GM04504 (cell line): ENCODE measurements at regions not wholly inside any gene's neighbourhood (a gene's known extent, or its start where the extent isn't known, plus 50 kb on each side); places are given as distances from the start of the nearest gene placed in this dataset.

Experiments
- DNase-seq: peaks from one replicate; pipeline ENCODE4 v3.0.0-alpha.2; 2012; ENCODE audit warnings: low read depth

DNA sequence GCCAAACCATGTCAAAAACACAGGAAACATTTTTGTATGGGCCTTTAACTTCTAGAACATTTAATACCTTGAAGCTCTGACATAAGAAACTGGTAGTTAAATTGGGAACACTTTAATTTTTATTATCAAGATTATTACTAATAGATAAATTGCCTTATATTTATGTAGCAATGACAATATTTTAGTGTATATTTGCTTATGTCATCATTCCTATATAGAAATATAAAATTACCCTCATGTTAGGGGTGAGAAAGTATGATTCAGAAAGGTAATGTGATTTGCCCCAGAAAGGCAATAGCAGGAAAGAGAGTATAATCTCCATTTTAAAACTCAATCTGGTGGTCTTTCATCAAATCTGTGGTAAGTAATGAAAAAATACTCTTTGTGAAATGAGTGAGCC, 147.4 kb downstream of the IL15 start:
- DNase-seq = no peak

GRCh38 chr4:141786946-141787345, 150.6 kb downstream of the IL15 start:
- peak; percentile 13 for DNase-seq

GRCh38 chr4:141788169-141788915, 152.0 kb downstream of the IL15 start:
- DNase-seq = no peak

- DNase-seq = no peak
These were observed 153.3 kb downstream of the IL15 start for GRCh38 chr4:141789716-141790115.

GRCh38 chr4:141792164-141792563, 155.8 kb downstream of the IL15 start:
- no peak for DNase-seq

DNA sequence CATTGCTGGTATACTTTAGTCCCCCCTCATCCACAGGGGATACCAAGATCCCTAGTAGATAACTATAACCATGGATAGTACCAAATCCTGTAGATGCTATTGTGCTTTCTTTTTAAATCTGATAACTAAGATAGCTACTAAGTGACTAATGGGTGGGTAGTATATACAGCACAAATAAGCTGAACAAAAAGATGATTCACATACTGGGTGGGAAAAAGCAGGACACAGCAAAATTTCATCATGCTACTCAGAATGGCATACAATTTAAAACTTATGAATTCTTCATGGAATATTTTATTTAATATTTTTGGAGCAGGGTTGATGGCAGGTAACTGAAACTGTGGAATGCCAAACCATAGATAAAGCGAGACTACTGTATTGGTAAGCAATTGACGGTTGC, 161.6 kb downstream of the IL15 start:
- no peak for DNase-seq

DNA sequence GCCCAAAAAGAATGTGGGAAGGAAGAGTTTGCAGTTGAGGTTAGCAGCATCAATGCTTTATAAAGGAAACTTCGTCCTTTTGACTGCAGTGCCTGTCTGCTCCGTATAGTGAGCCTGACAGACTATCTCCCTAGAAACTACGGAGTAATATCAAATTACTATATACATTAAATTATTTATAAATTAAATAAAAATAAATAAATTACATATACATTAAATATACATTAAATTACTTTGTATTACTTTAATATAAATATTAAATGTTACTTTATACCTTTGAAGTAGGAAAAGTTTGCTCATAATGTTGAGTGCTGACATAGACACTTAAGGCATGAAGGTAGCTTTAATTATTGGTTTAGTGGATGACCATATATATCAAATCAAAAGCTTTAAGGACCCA, 165.2 kb downstream of the IL15 start:
- no peak for DNase-seq

GRCh38 chr4:141802333-141802732, 165.9 kb downstream of the IL15 start:
- DNase-seq = peak; percentile 56

DNA sequence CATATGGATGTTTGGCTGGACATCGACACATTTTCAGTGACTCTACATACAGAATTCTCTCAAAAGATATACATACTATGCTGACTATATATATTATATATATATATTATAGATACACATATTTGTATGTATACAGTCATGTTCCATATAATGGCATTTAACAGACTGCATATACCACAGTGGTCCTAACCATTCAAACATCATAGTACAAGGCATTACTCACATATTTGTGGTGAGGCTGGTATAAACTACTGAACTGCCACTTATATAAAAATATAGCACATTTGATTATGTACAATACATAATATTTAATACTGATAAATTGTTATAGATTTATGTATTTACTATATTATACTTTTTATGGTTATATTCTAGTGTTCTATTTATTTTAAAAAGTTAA, 168.5 kb downstream of the IL15 start:
- DNase-seq = no peak

- DNase-seq = no peak
These were observed 170.9 kb downstream of the IL15 start for GRCh38 chr4:141807103-141807891.

- no peak for DNase-seq
These were observed 173.8 kb downstream of the IL15 start for GRCh38 chr4:141810038-141810711.

- no peak for DNase-seq
These were observed 174.5 kb downstream of the IL15 start for GRCh38 chr4:141810712-141811375.

- no peak for DNase-seq
These were observed 175.8 kb downstream of the IL15 start for GRCh38 chr4:141812158-141812557.

DNA sequence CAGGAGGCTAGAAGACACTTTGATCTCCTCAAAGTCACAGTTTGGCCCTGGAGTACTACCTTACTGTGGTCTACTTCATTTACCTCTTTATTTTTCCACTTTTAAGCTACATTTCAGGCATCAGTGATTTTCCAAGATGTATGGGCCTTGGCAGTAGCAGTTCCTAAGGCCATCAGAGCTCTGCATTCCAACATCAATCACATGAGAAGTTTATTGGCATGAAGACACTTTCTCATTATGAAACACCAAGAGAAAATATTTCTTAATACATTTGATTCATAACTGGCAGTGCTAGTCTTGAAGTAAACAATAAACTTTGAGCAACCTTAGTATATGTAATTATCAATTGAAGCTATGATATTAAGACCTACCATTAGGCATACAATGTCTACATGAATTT, 178.1 kb downstream of the IL15 start:
- no peak for DNase-seq

DNA sequence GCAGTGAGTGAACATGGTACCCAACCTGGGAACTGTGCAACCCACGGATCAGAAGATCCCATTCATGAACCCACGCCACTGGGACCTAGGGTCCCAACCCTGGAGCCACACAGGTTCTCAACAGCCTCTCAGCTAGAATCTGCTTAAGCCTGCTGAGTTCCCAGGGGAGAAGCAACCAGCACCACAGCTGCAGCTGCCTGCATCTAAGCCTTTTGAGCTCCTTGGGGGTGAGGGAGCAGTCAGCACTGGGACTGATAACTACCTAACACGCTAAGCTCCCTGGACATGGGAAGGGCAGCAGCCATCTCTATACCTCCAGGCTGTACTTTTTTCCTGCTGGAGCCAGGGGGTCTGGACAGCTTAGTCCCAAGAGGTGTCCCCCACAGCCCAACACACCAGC, 179.3 kb downstream of the IL15 start:
- no peak for DNase-seq

DNA sequence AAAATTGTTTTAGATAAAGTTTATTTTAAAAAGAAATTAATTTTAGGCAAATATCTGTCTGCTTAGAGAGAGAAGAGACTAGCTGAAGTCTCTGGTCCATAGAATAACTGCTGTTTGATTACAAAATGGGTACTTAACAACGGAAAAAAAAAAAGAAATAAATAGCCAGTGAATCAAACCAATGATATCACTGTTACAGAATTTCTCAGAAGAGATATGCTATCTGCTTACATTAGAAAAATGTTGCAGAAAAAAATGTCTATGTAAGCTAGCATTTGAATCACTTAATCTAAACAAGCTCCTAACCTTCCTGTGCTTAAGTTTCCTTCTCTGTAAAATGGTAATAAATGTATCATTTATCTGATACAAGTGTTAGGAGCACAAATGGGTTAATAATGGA, 189.9 kb downstream of the IL15 start:
- no peak for DNase-seq

- DNase-seq = no peak
These were observed 196.8 kb downstream of the IL15 start for GRCh38 chr4:141833209-141833608.

DNA sequence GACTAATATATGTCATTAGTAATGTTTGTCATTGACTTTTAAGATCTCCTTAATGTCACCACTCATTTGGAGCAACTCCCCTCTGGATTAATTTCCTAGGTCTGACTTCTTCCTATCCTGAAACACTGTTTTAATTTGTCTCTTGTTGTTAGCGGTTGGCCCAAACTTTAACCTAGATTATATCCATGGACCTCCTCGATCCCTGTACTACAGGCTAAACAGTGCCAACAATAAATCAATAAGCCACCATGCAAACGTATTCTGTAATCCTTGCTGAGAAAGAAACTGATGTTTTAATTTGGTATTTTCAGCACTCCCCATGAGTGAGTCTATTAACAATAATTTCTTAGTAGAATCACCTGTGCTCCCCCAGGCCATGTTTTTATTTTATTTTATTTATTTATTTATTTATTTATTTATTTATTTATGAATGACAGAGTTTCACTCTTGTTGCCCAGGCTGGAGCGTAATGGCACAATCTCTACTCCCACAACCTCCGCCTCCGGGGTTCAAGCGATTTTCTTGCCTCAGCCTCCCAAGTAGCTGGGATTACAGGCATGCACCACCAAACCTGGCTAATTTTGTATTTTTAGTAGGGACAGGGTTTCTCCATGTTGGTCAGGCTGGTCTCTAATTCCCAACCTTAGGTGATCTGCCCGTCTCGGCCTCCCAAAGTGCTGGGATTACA, 204.1 kb downstream of the IL15 start:
- DNase-seq = no peak

DNA sequence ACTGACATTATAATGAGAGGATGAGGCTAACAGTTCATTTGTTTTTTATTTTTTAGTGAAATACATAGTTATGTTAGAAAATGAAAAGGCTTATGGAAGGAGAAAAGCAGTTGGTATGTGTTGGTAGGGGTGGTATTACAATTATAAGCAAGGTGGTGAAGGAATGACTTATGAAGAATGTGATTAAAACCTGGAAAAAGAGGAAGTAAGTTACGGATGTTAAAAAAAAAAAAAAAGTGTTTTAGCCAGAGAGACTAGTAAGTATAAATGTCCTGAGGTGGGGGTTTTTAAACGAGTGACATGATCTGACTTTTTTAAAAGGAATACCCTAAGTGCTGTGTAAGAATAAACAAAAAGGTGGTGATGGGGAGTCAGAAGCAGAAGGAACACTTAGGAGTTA, 206.8 kb downstream of the IL15 start:
- DNase-seq = no peak

DNA sequence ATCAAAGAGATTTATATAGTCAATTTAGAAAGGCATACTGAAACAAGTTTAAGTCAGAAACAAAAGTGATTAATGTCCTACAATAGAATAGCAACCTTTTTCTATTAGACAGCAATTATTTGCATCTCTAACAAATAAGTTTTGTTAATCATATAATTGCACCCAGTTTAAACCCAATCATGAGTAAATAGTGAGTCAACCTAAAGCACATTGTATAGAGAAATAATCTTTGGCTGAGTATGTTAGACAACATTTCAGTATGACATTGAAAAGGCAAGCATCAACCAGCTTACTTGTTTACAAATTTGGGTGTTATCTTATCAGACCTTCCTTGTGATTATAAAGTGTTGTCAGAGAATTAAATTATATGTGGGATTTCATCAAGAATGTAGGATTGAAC, 209.5 kb downstream of the IL15 start:
- DNase-seq = no peak

DNA sequence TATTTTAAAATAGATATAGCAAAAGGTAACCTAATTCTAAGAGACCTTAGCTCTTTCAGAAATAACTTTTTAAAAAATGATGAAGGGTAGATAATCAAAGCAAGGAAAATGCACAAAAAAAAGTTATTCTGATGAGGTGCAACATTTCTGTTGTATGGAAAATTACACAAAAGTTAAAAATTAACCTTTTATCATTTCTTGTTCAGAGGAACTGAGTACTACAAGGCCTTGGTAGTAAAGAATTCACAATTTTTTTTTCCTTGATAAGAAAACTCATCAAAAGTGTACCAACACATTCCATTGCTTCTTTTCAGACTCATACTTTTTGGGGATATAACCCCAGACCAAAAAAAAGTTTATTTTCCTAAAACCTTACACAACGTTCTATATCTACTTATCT, 213.0 kb downstream of the IL15 start:
- DNase-seq = no peak

DNA sequence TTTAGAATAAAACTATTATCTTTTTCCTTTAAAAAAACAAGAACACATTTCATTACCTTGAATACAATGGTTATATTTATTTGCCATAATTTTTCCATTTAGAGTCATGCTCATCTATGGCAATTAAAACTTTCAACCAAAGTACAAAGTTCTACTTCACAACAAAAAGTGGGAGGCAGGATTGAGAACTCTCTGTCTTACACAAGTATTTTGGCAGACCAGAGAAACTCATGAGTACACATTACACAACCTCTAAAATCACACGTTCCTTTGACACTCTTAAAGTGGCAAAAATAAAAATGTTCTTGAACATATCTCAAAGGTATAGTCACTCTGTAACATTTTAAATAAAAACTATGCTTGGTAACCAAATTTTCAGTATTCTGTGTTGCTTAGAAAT, 213.4 kb downstream of the IL15 start:
- no peak for DNase-seq
